Panc1 (cell line): ENCODE measurements at regions not wholly inside any gene's neighbourhood (a gene's known extent, or its start where the extent isn't known, plus 50 kb on each side); places are given as distances from the start of the nearest gene placed in this dataset.

ENCODE experiments used
- ATAC-seq: fragments of 200-7000 bp; cut with Tn5 transposase; 2 replicates; pipeline ENCODE4 v1.9.1; 2020; ENCODE audit warnings: mild to moderate bottlenecking, moderate library complexity
- BruUV-seq: library from RNA; stranded (reverse); fragments of 400-500 nt; replicated peaks from 2 replicates; lab custom pipeline; 2021; lab: Mats Ljungman, UMichigan
- CTCF ChIA-PET: fragments of 300-600 bp; sonication (Branson Sonifier 250); formaldehyde crosslinking; loops from one replicate; lab custom pipeline; 2022; ENCODE audit warnings: antibody characterized with exemption; lab: Charles Lee
- POLR2A ChIA-PET: fragments of 300-600 bp; sonication (Branson Sonifier 250); formaldehyde crosslinking; loops from one replicate; lab custom pipeline; 2022; ENCODE audit warnings: antibody characterized with exemption; lab: Charles Lee
- DNase-seq: peaks from one replicate; pipeline ENCODE4 v3.0.0-alpha.2; 2010; ENCODE audit warnings: low read depth, low spot score
- H3K27ac ChIP-seq: 2 replicates; pipeline ENCODE4 v1.5.1; 2011; ENCODE audit warnings: mild to moderate bottlenecking, low read length, inconsistent platforms
- H3K27me3 ChIP-seq: fragments of 200-500 bp; sonication (Bioruptor generic); 2 replicates; pipeline ENCODE4 v1.6.0; 2014; ENCODE audit warnings: low read length, inconsistent platforms; ENCODE audit not compliant: control insufficient read depth, insufficient read depth
- H3K36me3 ChIP-seq: fragments of 200-500 bp; sonication (Bioruptor generic); 2 replicates; pipeline ENCODE4 v1.5.1; 2014; ENCODE audit warnings: inconsistent platforms, mild to moderate bottlenecking, low read length, moderate library complexity; ENCODE audit not compliant: control insufficient read depth, insufficient read depth
- H3K4me1 ChIP-seq: 2 replicates; pipeline ENCODE4 v1.5.1; 2011; ENCODE audit warnings: inconsistent platforms, mild to moderate bottlenecking, low read length, moderate library complexity; ENCODE audit not compliant: control insufficient read depth, insufficient read depth
- H3K4me3 ChIP-seq, 2 experiments: 2 replicates each; pipeline ENCODE4 v1.5.1; 2011 to 2012; ENCODE audit warnings: low read depth in 2 of 2, low read length in 2 of 2, mild to moderate bottlenecking in 2 of 2, inconsistent platforms in 1 of 2, moderate library complexity in 1 of 2
- H3K9me3 ChIP-seq: fragments of 200-500 bp; sonication (Bioruptor generic); 2 replicates; pipeline ENCODE4 v1.5.1; 2014; ENCODE audit warnings: low read depth, mild to moderate bottlenecking, inconsistent platforms, low read length, moderate library complexity; ENCODE audit not compliant: control insufficient read depth, insufficient read depth
- CTCF ChIP-seq: fragments of 450-650 bp; IDR thresholded peaks from 2 replicates; pipeline ENCODE4 v1.5.1; 2017; ENCODE audit warnings: mild to moderate bottlenecking
- POLR2AphosphoS5 ChIP-seq: IDR thresholded peaks from 2 replicates; pipeline ENCODE4 v1.6.1; 2012; ENCODE audit warnings: mild to moderate bottlenecking, low read depth, low read length, moderate library complexity
- REST ChIP-seq, 2 experiments: IDR thresholded peaks; 2 replicates each; pipeline ENCODE4 v1.6.1; 2011 to 2012; ENCODE audit warnings: low read depth in 2 of 2, control low read depth in 1 of 2, low read length in 1 of 2, mild to moderate bottlenecking in 1 of 2, moderate library complexity in 1 of 2; ENCODE audit not compliant: insufficient read depth in 1 of 2
- SIN3A ChIP-seq: IDR thresholded peaks from 2 replicates; pipeline ENCODE4 v1.6.1; 2012; ENCODE audit warnings: low read depth, mild to moderate bottlenecking, low read length, moderate library complexity, borderline replicate concordance; ENCODE audit not compliant: insufficient read depth
- TCF7L2 ChIP-seq: IDR thresholded peaks from 2 replicates; pipeline ENCODE4 v1.6.1; 2011; ENCODE audit warnings: mild to moderate bottlenecking, low read depth, low read length, inconsistent platforms
- in situ Hi-C: cut with HindIII; loops from 2 replicates; pipeline ENCODE4 v1.10.0; 2016; ENCODE audit warnings: low sequenced_read_pairs, low pct_unique_long_range_greater_than_20kb
- intact Hi-C: fragments of 100-400 bp; cut with micrococcal nuclease; formaldehyde crosslinking; loops from one replicate; pipeline ENCODE4 v1.10.0; 2022; ENCODE audit not compliant: unreplicated experiment

GRCh38 chr18:26677957-26678356 lies 129.6 kb upstream of the KCTD1 start:
- ATAC-seq (no peak), DNase-seq (no peak)
- in situ Hi-C loops, result no loop called here
- BruUV-seq, result no TSS peak
- intact Hi-C loops, result no loop called here
- TF ChIP-seq CTCF (no peak), TCF7L2 (no peak), REST (IDR thresholded peaks at IDR 0.05; ENCODE audit: insufficient read depth in 1 of 2, low read depth in 2 of 2, low read length in 1 of 2) (no peak), POLR2AphosphoS5 (no peak), SIN3A (no peak)
- ChIA-PET POLR2A (interaction anchor here (0.7 kb wide), 1 partner anchor 292 kb away, joined by 3 read pairs; no protein-coding TSS in a partner anchor), CTCF (no interaction called here)
- Histone ChIP-seq H3K27ac (no peak overlapping the region), H3K27me3 (peaks cover 13% of the 10 kb centered on the region), H3K36me3 (no peaks in the 10 kb centered on the region), H3K4me1 (no peaks in the 10 kb centered on the region), H3K4me3 (no peak overlapping the region), H3K9me3 (no peaks in the 10 kb centered on the region)

GRCh38 chr18:26667046-26667445 lies 118.7 kb upstream of the KCTD1 start:
- no peaks in the 10 kb centered on the region for H3K36me3 ChIP-seq
- BruUV-seq, result no TSS peak
- in situ Hi-C loops, result no loop called here
- H3K27me3 ChIP-seq, result peaks cover 16% of the 10 kb centered on the region
- ChIA-PET POLR2A (no interaction called here), CTCF (interaction anchor here (0.6 kb wide), 1 partner anchor 50 kb away, joined by 3 read pairs; no protein-coding TSS in a partner anchor)
- TF ChIP-seq TCF7L2 (no peak), CTCF (no peak), POLR2AphosphoS5 (no peak), REST (IDR thresholded peaks at IDR 0.05; ENCODE audit: insufficient read depth in 1 of 2, low read depth in 2 of 2, low read length in 1 of 2) (no peak), SIN3A (no peak)
- H3K9me3 ChIP-seq, result no peaks in the 10 kb centered on the region
- no peak for DNase-seq
- H3K4me3 ChIP-seq, result no peak overlapping the region
- no peak for ATAC-seq
- no peaks in the 10 kb centered on the region for H3K4me1 ChIP-seq
- intact Hi-C loops, result no loop called here
- no peak overlapping the region for H3K27ac ChIP-seq
